OCI-LY1 (cell line): ENCODE measurements at regions not wholly inside any gene's neighbourhood (a gene's known extent, or its start where the extent isn't known, plus 50 kb on each side); places are given as distances from the start of the nearest gene placed in this dataset.

Source experiments
- EZH2 ChIP-seq: fragments of 200-600 bp; sonication (generic), shearing (Covaris generic); IDR thresholded peaks from 2 replicates; pipeline ENCODE4 v1.8.0; 2017; ENCODE audit warnings: borderline replicate concordance, mixed run types, mild to moderate bottlenecking, antibody characterized with exemption, low read length, moderate library complexity, mixed read lengths
- TF ChIP-seq, protein P1 (sequence below): fragments of 200-600 bp; sonication (generic), shearing (Covaris generic); IDR thresholded peaks from 2 replicates; pipeline ENCODE4 v1.5.1; 2017; ENCODE audit warnings: mild to moderate bottlenecking, antibody characterized with exemption, low read length, moderate library complexity, mixed read lengths

DNA sequence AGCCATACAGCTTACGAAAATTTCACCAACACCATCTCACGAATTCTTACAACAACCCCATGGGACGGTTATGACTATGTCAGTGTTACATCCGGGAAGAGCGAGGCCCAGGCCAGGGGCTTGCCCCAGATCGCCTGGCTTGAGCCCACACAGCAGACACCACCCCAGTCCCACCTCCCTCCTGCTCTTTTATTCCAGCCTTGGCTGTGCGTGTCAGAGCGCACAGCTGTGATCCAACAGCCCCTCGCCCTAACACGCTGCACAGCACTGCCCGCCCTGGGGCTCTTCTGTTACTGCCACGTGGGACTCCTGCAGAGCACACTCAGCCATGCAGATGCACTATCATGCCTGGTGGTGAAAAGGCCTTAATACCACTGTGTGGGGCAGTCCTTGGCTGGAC lies 127.9 kb downstream of the ENGASE start:
- TF ChIP-seq, protein P1, sequence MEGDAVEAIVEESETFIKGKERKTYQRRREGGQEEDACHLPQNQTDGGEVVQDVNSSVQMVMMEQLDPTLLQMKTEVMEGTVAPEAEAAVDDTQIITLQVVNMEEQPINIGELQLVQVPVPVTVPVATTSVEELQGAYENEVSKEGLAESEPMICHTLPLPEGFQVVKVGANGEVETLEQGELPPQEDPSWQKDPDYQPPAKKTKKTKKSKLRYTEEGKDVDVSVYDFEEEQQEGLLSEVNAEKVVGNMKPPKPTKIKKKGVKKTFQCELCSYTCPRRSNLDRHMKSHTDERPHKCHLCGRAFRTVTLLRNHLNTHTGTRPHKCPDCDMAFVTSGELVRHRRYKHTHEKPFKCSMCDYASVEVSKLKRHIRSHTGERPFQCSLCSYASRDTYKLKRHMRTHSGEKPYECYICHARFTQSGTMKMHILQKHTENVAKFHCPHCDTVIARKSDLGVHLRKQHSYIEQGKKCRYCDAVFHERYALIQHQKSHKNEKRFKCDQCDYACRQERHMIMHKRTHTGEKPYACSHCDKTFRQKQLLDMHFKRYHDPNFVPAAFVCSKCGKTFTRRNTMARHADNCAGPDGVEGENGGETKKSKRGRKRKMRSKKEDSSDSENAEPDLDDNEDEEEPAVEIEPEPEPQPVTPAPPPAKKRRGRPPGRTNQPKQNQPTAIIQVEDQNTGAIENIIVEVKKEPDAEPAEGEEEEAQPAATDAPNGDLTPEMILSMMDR: no peak
- no peak for TF ChIP-seq EZH2
